Neural cell (in vitro differentiated cells): ENCODE measurements at regions not wholly inside any gene's neighbourhood (a gene's known extent, or its start where the extent isn't known, plus 50 kb on each side); places are given as distances from the start of the nearest gene placed in this dataset.

Source experiments
- H2AFZ ChIP-seq: fragments of 200-600, 300-800 bp; sonication (generic), shearing (Covaris generic); 2 replicates; pipeline ENCODE4 v1.6.0; 2014; ENCODE audit warnings: low read depth, mild to moderate bottlenecking, antibody characterized with exemption, low read length, moderate library complexity
- H3F3A ChIP-seq: fragments of 200-600 bp; shearing (Covaris generic); 2 replicates; pipeline ENCODE4 v1.6.1; 2016; ENCODE audit warnings: mild to moderate bottlenecking, moderate library complexity, mixed read lengths, antibody characterized with exemption, low read length; ENCODE audit not compliant: insufficient read depth, poor library complexity, severe bottlenecking
- H3K27ac ChIP-seq: fragments of 200-600, 300-800 bp; sonication (generic), shearing (Covaris generic); 2 replicates; pipeline ENCODE4 v1.5.1; 2014; ENCODE audit warnings: mild to moderate bottlenecking, low read length, moderate library complexity
- H3K27me3 ChIP-seq: fragments of 300-800, 200-600 bp; sonication (generic), shearing (Covaris generic); 2 replicates; pipeline ENCODE4 v1.6.0; 2014; ENCODE audit warnings: mild to moderate bottlenecking, low read depth, low read length, moderate library complexity; ENCODE audit not compliant: insufficient read depth
- H3K36me3 ChIP-seq: fragments of 300-800, 200-600 bp; sonication (generic), shearing (Covaris generic); 2 replicates; pipeline ENCODE4 v1.5.1; 2014; ENCODE audit warnings: mild to moderate bottlenecking, antibody characterized with exemption, low read length, moderate library complexity; ENCODE audit not compliant: insufficient read depth
- H3K4me2 ChIP-seq: fragments of 300-800, 200-600 bp; sonication (generic), shearing (Covaris generic); 2 replicates; pipeline ENCODE4 v1.6.0; 2014; ENCODE audit warnings: mild to moderate bottlenecking, low read length
- H3K4me3 ChIP-seq: fragments of 300-800, 200-600 bp; sonication (generic), shearing (Covaris generic); 2 replicates; pipeline ENCODE4 v1.5.1; 2014; ENCODE audit warnings: mild to moderate bottlenecking, low read length, moderate library complexity
- H3K79me2 ChIP-seq: fragments of 200-600 bp; shearing (Covaris generic); replicated peaks from 2 replicates; pipeline ENCODE4 v1.6.0; 2014; ENCODE audit warnings: mild to moderate bottlenecking, low read length, moderate library complexity; ENCODE audit not compliant: insufficient read depth
- H3K9ac ChIP-seq: fragments of 300-800, 200-600 bp; sonication (generic), shearing (Covaris generic); 2 replicates; pipeline ENCODE4 v1.6.1; 2016; ENCODE audit warnings: mild to moderate bottlenecking, low read length, mixed read lengths
- H3K9me2 ChIP-seq: fragments of 200-600 bp; shearing (Covaris generic); 2 replicates; pipeline ENCODE4 v1.6.1; 2016; ENCODE audit warnings: mild to moderate bottlenecking, low read length, mixed read lengths; ENCODE audit not compliant: insufficient read depth
- H3K9me3 ChIP-seq: fragments of 200-600, 300-800 bp; sonication (generic), shearing (Covaris generic); 2 replicates; pipeline ENCODE4 v1.6.1; 2016; ENCODE audit warnings: mild to moderate bottlenecking, mixed run types, low read length, moderate library complexity, mixed read lengths
- H4K20me1 ChIP-seq: fragments of 200-600 bp; shearing (Covaris generic); 2 replicates; pipeline ENCODE4 v1.6.1; 2016; ENCODE audit warnings: mild to moderate bottlenecking, mixed run types; ENCODE audit not compliant: insufficient read depth
- EP300 ChIP-seq: fragments of 450-650 bp; conservative IDR thresholded peaks from 2 replicates; pipeline ENCODE4 v1.6.1; 2014; ENCODE audit warnings: antibody characterized with exemption, mild to moderate bottlenecking, moderate library complexity; ENCODE audit not compliant: poor library complexity, severe bottlenecking
- EZH2 ChIP-seq: fragments of 200-600, 300-800 bp; shearing (Covaris generic), sonication (generic); IDR thresholded peaks from 2 replicates; pipeline ENCODE4 v1.6.1; 2014; ENCODE audit warnings: antibody characterized with exemption, low read length, borderline replicate concordance, mild to moderate bottlenecking; ENCODE audit not compliant: insufficient read depth, poor library complexity, severe bottlenecking
- MXI1 ChIP-seq: fragments of 450-650 bp; conservative IDR thresholded peaks from 2 replicates; pipeline ENCODE4 v1.6.1; 2014; ENCODE audit warnings: antibody characterized with exemption, mild to moderate bottlenecking; ENCODE audit not compliant: poor library complexity, severe bottlenecking
- POLR2AphosphoS5 ChIP-seq: IDR thresholded peaks from 2 replicates; pipeline ENCODE4 v1.6.1; 2012
- RAD21 ChIP-seq: fragments of 450-650 bp; conservative IDR thresholded peaks from 2 replicates; pipeline ENCODE4 v1.6.1; 2014; ENCODE audit warnings: antibody characterized with exemption, mild to moderate bottlenecking, moderate library complexity
- REST ChIP-seq: IDR thresholded peaks from 2 replicates; pipeline ENCODE4 v1.6.1; 2012; ENCODE audit warnings: borderline replicate concordance
- SMC3 ChIP-seq: fragments of 450-650 bp; conservative IDR thresholded peaks from 2 replicates; pipeline ENCODE4 v1.6.1; 2014; ENCODE audit warnings: antibody characterized with exemption, mild to moderate bottlenecking, moderate library complexity; ENCODE audit not compliant: poor library complexity
- TAF1 ChIP-seq: IDR thresholded peaks from 2 replicates; pipeline ENCODE4 v1.6.1; 2012; ENCODE audit warnings: low read depth

DNA sequence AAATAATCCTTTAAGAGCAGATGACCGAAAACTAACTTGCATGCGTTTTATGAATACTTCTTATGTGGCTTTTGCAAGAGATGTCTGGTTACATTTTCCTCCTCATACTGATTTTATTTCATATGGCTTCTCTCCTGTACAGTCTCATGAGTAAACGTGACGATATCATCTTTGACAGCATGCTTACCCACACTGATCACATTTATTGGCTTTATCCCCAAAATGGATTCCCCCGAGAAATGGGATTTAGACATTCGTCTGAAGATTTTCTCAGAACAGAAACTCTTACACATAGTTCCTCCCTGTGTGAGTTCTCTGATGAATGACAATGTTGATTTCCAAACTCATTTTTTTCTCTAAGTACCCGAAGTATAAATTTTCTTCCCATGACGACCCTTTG lies 939.7 kb upstream of the LCORL start:
- H3K27me3 ChIP-seq = no peaks in the 10 kb centered on the region

GRCh38 chr4:18957716-18958115 lies 936.2 kb upstream of the LCORL start:
- no peak overlapping the region for H3K4me3 ChIP-seq
- no peaks in the 10 kb centered on the region for H3K9me3 ChIP-seq
- H2AFZ ChIP-seq = no peak overlapping the region
- no peak for TF ChIP-seq POLR2AphosphoS5
- TF ChIP-seq TAF1 = no peak
- no peaks in the 10 kb centered on the region for H4K20me1 ChIP-seq
- H3K79me2 ChIP-seq = no peaks in the 10 kb centered on the region
- H3K4me2 ChIP-seq = no peak overlapping the region
- H3K27ac ChIP-seq = no peak overlapping the region
- no peaks in the 10 kb centered on the region for H3K27me3 ChIP-seq
- H3K9ac ChIP-seq = no peak overlapping the region
- H3F3A ChIP-seq = no peaks in the 10 kb centered on the region
- no peaks in the 10 kb centered on the region for H3K9me2 ChIP-seq
- no peaks in the 10 kb centered on the region for H3K36me3 ChIP-seq

More for the DNA sequence above, 939.7 kb upstream of the LCORL start:
- H3K4me3 ChIP-seq = no peak overlapping the region
- H2AFZ ChIP-seq = no peak overlapping the region
- no peak overlapping the region for H3K4me2 ChIP-seq
- TF ChIP-seq EP300 (no peak), SMC3 (no peak), RAD21 (no peak), TAF1 (no peak), POLR2AphosphoS5 (no peak), EZH2 (no peak), REST (no peak)
- no peak overlapping the region for H3K9ac ChIP-seq
- H3K36me3 ChIP-seq = no peaks in the 10 kb centered on the region
- H4K20me1 ChIP-seq = no peaks in the 10 kb centered on the region
- no peak overlapping the region for H3K27ac ChIP-seq
- H3K9me2 ChIP-seq = no peaks in the 10 kb centered on the region
- no peaks in the 10 kb centered on the region for H3K9me3 ChIP-seq
- H3K79me2 ChIP-seq = no peaks in the 10 kb centered on the region
- no peaks in the 10 kb centered on the region for H3F3A ChIP-seq

GRCh38 chr4:18954538-18954937 lies 933.0 kb upstream of the LCORL start:
- Histone ChIP-seq H3K27me3 (no peaks in the 10 kb centered on the region), H4K20me1 (no peaks in the 10 kb centered on the region), H3K9ac (no peak overlapping the region), H3K27ac (no peak overlapping the region), H3K4me2 (no peak overlapping the region), H3K79me2 (no peaks in the 10 kb centered on the region), H2AFZ (no peak overlapping the region), H3K36me3 (no peaks in the 10 kb centered on the region), H3K4me3 (no peak overlapping the region), H3F3A (no peaks in the 10 kb centered on the region), H3K9me3 (no peaks in the 10 kb centered on the region), H3K9me2 (no peaks in the 10 kb centered on the region)
- TF ChIP-seq EP300 = no peak
- TF ChIP-seq MXI1 = no peak
- no peak for TF ChIP-seq REST
- TF ChIP-seq EZH2 = no peak
